Smooth muscle cell (in vitro differentiated cells): ENCODE measurements at regions not wholly inside any gene's neighbourhood (a gene's known extent, or its start where the extent isn't known, plus 50 kb on each side); places are given as distances from the start of the nearest gene placed in this dataset.

Source experiments
- DNase-seq: peaks from one replicate; lab custom pipeline; 2025; ENCODE audit not compliant: unreplicated experiment; lab: John Stamatoyannopoulos, UW
- H2AFZ ChIP-seq: fragments of 200-600 bp; sonication (generic); 2 replicates; pipeline ENCODE4 v1.6.0; 2016; ENCODE audit warnings: antibody characterized with exemption, low read depth, mild to moderate bottlenecking
- H3F3A ChIP-seq: fragments of 200-600 bp; sonication (generic); 2 replicates; pipeline ENCODE4 v1.6.0; 2017; ENCODE audit warnings: antibody characterized with exemption, low read depth
- H3K27ac ChIP-seq: fragments of 200-600 bp; sonication (generic); 2 replicates; pipeline ENCODE4 v1.5.1; 2016; ENCODE audit warnings: low read depth, mild to moderate bottlenecking
- H3K27me3 ChIP-seq: fragments of 200-600 bp; sonication (generic); 2 replicates; pipeline ENCODE4 v1.6.1; 2016; ENCODE audit warnings: low read depth, mild to moderate bottlenecking
- H3K36me3 ChIP-seq: fragments of 200-600 bp; sonication (generic); 2 replicates; pipeline ENCODE4 v1.5.1; 2016; ENCODE audit warnings: low read depth
- H3K4me1 ChIP-seq: fragments of 200-600 bp; sonication (generic); 2 replicates; pipeline ENCODE4 v1.5.1; 2016; ENCODE audit warnings: low read depth
- H3K4me2 ChIP-seq: fragments of 200-600 bp; sonication (generic); 2 replicates; pipeline ENCODE4 v1.6.0; 2016; ENCODE audit warnings: mild to moderate bottlenecking
- H3K4me3 ChIP-seq: fragments of 200-600 bp; sonication (generic); 2 replicates; pipeline ENCODE4 v1.5.1; 2016; ENCODE audit warnings: mild to moderate bottlenecking
- H3K79me2 ChIP-seq: fragments of 200-600 bp; sonication (generic); 2 replicates; pipeline ENCODE4 v1.6.0; 2016; ENCODE audit warnings: low read depth, mild to moderate bottlenecking
- H3K9ac ChIP-seq: fragments of 200-600 bp; sonication (generic); 2 replicates; pipeline ENCODE4 v1.6.0; 2016; ENCODE audit warnings: low read depth
- H3K9me3 ChIP-seq: fragments of 200-600 bp; sonication (generic); replicated peaks from 2 replicates; pipeline ENCODE4 v1.5.1; 2016; ENCODE audit warnings: low read depth
- H4K20me1 ChIP-seq: fragments of 200-600 bp; sonication (generic); 2 replicates; pipeline ENCODE4 v1.6.0; 2016; ENCODE audit warnings: low read depth
- CTCF ChIP-seq: fragments of 200-600 bp; sonication (generic); IDR thresholded peaks from 2 replicates; pipeline ENCODE4 v1.5.1; 2017; ENCODE audit warnings: borderline replicate concordance, mild to moderate bottlenecking, antibody characterized with exemption; ENCODE audit not compliant: insufficient read depth, poor library complexity, severe bottlenecking
- WGBS: methylation state at CpG from one replicate; pipeline ENCODE4 v1.1.7; 2016; ENCODE audit warnings: low lambda C conversion rate; 5-methylcytosine and 5-hydroxymethylcytosine counted together

GRCh38 chr7:45292481-45292880 lies 134.9 kb downstream of the RAMP3 start:
- Histone ChIP-seq H3K4me2 (no peak overlapping the region), H2AFZ (no peak overlapping the region), H3K27me3 (no peaks in the 10 kb centered on the region), H3F3A (no peaks in the 10 kb centered on the region), H3K4me3 (no peak overlapping the region), H3K27ac (no peak overlapping the region), H3K79me2 (no peaks in the 10 kb centered on the region), H3K9ac (no peak overlapping the region), H3K4me1 (no peaks in the 10 kb centered on the region), H3K36me3 (no peaks in the 10 kb centered on the region), H3K9me3 (no peaks in the 10 kb centered on the region), H4K20me1 (no peaks in the 10 kb centered on the region)
- no peak for DNase-seq
- no peak for TF ChIP-seq CTCF
- 85% methylated on average over 4 of the region's 4 CpGs for WGBS

GRCh38 chr7:45293295-45293942 lies 135.8 kb downstream of the RAMP3 start:
- no peaks in the 10 kb centered on the region for H3F3A ChIP-seq
- no peaks in the 10 kb centered on the region for H3K36me3 ChIP-seq
- no peaks in the 10 kb centered on the region for H3K27me3 ChIP-seq
- H3K9me3 ChIP-seq = no peaks in the 10 kb centered on the region
- no peak for DNase-seq
- 84% methylated on average over 5 of the region's 5 CpGs for WGBS
- no peaks in the 10 kb centered on the region for H4K20me1 ChIP-seq
- H3K4me1 ChIP-seq = no peaks in the 10 kb centered on the region
- H3K27ac ChIP-seq = no peak overlapping the region
- H3K4me3 ChIP-seq = no peak overlapping the region
- no peak overlapping the region for H3K4me2 ChIP-seq
- H3K79me2 ChIP-seq = no peaks in the 10 kb centered on the region
- no peak overlapping the region for H3K9ac ChIP-seq
- H2AFZ ChIP-seq = no peak overlapping the region
- TF ChIP-seq CTCF = no peak

GRCh38 chr7:45294559-45294958 lies 137.0 kb downstream of the RAMP3 start:
- H3K9me3 ChIP-seq = no peaks in the 10 kb centered on the region
- no peaks in the 10 kb centered on the region for H3K79me2 ChIP-seq
- H3K27ac ChIP-seq = no peak overlapping the region
- no peak for TF ChIP-seq CTCF
- no peak overlapping the region for H2AFZ ChIP-seq
- H3K4me3 ChIP-seq = no peak overlapping the region
- H3K27me3 ChIP-seq = no peaks in the 10 kb centered on the region
- no peak for DNase-seq
- H3K4me2 ChIP-seq = no peak overlapping the region
- H3K4me1 ChIP-seq = no peaks in the 10 kb centered on the region
- H3K9ac ChIP-seq = no peak overlapping the region
- H3K36me3 ChIP-seq = no peaks in the 10 kb centered on the region
- whole genome bisulfite sequencing = 87% methylated on average over 4 of the region's 4 CpGs
- no peaks in the 10 kb centered on the region for H3F3A ChIP-seq
- no peaks in the 10 kb centered on the region for H4K20me1 ChIP-seq

GRCh38 chr7:45295222-45295621 lies 137.6 kb downstream of the RAMP3 start:
- Histone ChIP-seq H3K4me2 (no peak overlapping the region), H2AFZ (no peak overlapping the region), H4K20me1 (no peaks in the 10 kb centered on the region), H3K4me1 (no peaks in the 10 kb centered on the region), H3K9ac (no peak overlapping the region), H3K36me3 (no peaks in the 10 kb centered on the region), H3F3A (no peaks in the 10 kb centered on the region), H3K27me3 (no peaks in the 10 kb centered on the region), H3K27ac (no peak overlapping the region), H3K9me3 (no peaks in the 10 kb centered on the region), H3K79me2 (no peaks in the 10 kb centered on the region), H3K4me3 (no peak overlapping the region)
- TF ChIP-seq CTCF = no peak
- DNase-seq = no peak
- whole genome bisulfite sequencing = 85% methylated on average over 4 of the region's 4 CpGs
